ENCODE measurements at regions not wholly inside any gene's neighbourhood (a gene's known extent, or its start where the extent isn't known, plus 50 kb on each side); places are given as distances from the start of the nearest gene placed in this dataset.

DNA sequence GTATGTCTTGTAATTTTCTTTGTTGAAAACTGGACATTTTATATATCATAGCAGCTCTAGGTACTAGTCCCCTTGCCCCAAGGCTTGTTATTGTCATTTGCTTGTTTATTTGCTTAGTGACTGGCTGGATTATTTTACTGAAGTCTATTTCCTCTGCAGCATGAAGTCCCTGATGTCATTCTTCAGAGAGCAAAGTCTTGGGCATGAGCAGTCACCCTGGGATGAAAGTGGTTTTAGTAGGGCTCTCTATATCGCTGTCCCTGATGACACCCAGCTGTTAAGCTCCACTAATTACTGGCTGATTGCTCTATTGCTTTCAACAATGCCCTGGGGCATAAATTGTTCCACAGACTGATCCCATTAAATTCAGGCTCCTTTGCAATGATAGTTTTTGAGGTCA lies 113.5 kb upstream of the USP9X start:
- TF ChIP-seq, protein P1, sequence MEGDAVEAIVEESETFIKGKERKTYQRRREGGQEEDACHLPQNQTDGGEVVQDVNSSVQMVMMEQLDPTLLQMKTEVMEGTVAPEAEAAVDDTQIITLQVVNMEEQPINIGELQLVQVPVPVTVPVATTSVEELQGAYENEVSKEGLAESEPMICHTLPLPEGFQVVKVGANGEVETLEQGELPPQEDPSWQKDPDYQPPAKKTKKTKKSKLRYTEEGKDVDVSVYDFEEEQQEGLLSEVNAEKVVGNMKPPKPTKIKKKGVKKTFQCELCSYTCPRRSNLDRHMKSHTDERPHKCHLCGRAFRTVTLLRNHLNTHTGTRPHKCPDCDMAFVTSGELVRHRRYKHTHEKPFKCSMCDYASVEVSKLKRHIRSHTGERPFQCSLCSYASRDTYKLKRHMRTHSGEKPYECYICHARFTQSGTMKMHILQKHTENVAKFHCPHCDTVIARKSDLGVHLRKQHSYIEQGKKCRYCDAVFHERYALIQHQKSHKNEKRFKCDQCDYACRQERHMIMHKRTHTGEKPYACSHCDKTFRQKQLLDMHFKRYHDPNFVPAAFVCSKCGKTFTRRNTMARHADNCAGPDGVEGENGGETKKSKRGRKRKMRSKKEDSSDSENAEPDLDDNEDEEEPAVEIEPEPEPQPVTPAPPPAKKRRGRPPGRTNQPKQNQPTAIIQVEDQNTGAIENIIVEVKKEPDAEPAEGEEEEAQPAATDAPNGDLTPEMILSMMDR (IDR thresholded peaks at IDR 0.05): no peak
- TF ChIP-seq POLR2A (IDR thresholded peaks at IDR 0.05): no peak

Data from breast epithelium (tissue), 3 donors.